HG02623 (cell line): ENCODE measurements at regions not wholly inside any gene's neighbourhood (a gene's known extent, or its start where the extent isn't known, plus 50 kb on each side); places are given as distances from the start of the nearest gene placed in this dataset.
"Not testable (repeated sequence)": the region's sequence is repeated elsewhere in the genome, so short reads cannot be mapped to it uniquely, and the experiment has no call there.

Source experiments
- ATAC-seq: cut with Tn5 transposase; IDR thresholded peaks from one replicate; pipeline ENCODE4 v1.9.1; 2021; ENCODE audit warnings: moderate library complexity; ENCODE audit not compliant: unreplicated experiment

DNA sequence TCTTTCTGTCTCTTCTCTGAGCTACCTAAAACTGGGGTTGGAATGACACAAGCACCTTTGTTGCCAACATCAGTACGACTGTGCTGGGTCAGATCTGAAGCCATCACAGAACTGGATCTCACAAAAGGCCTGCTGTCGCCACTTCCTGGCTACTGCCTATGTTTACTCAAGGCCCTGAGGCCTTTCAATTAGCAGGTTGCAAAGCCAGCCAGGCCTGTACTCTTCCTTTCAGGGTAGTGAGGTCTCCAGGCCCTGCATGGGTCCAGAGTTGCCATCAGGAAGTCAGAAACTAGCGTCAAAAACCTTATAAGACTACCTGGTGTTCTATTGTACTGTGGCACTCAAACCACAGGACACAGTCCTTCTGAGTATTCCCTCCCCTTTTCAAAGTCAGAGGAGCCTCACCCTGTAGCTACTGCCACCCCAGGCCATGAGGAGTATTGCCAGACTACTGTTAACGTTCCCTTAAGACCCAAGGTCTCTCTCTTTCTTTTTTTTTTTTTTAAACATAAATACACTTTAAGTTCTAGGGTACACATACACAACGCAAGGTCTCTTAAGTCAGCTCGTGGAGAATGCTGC, 937.4 kb upstream of the GJE1 start:
- ATAC-seq = no peak

DNA sequence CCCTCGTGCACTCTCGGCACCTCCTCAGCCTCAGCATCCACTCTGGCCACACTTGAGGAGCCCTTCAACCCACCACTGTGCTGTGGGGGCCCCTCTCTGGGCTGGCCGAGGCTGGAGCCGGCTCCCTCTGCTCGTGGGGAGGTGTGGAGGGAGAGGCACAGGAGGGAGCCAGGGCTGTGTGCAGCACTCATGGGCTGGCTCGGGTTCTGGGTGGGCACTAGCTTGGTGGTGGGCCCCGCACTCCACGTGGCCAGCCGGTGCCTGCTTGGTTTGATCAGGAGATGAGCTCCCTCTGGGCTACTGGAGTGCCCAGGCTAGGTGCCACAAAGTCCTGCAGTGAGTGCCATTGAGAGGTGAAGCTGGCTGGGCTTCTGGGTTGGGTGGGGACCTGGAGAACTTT, 949.4 kb upstream of the GJE1 start:
- no peak for ATAC-seq

DNA sequence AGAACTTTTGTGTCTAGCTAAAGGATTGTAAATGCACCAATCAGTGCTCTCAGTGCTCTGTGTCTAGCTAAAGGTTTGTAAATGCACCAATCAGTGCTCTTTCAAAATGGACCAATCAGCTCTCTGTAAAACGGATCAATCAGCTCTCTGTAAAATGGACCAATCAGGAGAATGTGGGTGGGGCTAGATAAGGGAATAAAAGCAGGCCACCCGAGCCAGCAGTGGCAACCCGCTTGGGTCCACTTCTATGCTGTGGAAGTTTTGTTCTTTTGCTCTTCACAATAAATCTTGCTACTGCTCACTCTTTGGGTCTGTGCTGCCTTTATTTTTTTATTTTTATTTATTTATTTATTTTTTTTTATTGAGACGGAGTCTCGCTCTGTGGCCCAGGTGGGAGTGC, 957.3 kb upstream of the GJE1 start:
- not testable (repeated sequence) for ATAC-seq

DNA sequence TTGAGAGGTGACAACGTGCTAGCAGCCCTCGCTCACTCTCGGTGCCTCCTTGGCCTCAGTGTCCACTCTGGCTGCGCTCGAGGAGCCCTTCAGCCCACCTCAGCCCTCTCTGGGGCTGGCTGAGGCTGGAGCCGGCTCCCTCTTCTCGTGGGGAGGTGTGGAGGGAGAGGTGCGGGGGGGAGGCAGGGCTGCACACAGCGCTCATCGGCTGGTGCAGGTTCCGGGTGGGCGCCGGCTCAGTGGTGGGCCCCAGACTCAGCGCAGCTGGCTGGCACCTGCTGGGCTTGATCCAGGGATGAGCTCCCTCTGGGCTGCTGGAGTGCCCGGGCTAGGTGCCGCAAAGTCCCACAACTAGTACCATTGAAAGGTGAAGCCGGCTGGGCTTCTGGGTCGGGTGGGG, 957.8 kb upstream of the GJE1 start:
- no peak for ATAC-seq

DNA sequence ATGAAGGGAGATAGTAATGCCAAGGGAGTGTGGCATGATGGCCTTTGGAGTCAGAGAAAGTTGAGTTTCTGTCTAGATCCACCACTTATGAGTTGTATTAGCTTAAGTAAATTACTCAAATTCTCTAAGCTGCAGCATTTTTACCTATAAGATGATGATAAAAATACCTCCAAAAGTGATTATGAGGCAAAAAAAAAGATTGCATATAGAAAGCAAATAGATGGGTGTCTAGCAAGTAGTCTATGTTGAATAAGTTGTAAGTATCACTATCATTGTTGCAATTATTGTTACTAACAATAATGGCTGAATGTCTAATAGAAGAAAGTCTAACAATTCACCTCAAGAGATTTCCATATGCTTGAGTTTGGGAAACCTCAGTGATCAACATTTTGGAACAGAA, 959.2 kb upstream of the GJE1 start:
- no peak for ATAC-seq

DNA sequence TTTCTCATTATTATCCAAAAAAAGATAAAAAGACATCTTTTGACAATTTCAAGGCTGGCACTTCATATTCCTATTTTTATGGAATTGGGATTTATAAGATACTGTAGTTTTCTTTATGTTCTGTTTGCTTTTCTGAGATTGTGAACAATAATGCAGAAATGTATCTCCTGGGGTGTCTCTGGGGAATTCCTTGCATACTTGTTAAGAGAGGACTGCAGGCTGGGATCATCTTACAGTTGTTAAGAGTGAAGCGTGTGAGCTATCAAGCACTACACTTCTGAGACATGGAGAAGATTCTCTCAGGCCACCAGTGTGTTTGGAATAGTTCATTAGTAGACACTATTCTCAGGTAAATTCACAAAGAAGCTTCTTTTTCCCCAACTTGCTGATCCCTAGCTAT, 963.3 kb upstream of the GJE1 start:
- ATAC-seq = no peak

DNA sequence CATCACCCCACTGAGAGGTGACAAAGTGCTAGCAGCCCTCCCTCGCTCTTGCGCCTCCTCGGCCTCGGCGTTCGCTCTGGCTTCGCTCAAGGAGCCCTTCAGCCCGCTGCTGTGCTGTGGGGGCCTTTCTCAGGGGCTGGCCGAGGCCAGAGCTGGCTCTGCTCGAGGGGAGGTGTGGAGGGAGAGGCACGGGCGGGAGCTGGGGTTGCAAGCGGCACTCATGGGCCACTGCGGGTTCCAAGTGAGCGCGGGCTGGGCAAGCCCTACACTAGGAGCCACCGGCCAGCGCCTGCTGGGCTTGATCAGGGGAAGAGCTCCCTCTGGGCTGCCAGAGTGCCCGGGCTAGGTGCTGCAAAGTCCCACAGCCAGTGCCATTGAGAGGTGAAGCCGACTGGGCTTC, 964.8 kb upstream of the GJE1 start:
- ATAC-seq = no peak

DNA sequence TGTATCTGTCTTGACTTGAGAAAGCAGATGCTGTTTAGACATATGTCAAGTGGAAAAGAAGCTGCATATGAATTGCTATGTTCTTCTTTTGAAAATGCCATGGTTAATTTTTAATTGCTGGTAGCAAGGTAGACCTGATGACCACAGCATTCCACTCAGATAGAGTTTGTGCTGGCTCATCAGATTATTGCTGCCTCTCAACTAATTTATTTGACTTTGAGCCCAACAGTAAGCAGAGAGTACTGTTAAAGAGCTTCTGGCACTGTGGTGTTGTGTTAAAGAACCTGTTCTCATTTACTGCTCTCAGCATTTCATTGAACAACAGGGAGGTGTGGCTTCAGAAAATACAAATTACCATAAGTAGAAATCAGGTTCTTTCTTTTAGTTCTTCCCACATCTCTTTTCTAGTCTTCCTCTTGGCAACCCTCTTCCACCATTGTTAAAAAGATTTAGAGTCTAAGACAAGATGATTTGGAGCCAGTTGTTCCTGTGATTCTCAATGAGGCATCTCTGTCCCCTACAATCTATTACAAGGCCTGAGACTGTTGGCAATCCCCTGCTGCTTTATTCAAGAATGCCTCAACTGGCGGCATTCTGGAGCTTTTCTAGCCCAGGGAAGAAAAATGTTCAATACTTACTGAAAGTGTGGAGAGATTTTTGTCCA, 967.6 kb upstream of the GJE1 start:
- ATAC-seq = no peak

DNA sequence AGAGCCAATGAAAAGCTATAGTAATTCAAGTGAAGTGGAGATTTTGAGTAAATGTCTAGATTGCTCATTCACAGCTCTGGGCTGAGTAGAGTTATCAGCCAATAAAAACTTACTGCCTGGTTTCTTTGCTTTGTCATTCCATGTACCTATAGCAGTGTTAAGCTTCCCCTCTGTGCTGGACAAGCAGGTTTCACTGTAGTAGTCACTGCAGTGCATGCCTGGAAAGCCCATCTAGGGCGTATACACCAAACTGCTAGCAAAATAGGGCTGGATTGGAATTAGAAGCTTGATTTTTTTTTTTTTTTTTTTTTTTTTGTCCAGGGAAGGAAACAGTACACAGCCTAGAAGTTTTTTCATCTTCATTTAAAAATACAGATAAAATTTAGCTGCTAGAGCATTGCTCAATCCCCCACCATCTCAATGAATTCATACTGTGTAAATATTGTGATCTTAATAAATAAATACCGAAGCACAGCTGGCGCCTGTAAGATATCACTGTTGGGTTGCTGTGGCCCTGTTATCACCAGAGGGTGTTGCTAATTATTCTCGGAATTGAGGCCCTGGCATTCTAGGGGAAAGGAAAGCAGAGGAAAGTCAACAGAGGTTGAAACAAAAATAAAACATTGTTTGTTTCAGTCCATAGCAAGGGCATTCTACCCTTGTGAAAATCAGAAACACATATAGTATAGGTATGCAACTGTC, 968.5 kb upstream of the GJE1 start:
- ATAC-seq = no peak

DNA sequence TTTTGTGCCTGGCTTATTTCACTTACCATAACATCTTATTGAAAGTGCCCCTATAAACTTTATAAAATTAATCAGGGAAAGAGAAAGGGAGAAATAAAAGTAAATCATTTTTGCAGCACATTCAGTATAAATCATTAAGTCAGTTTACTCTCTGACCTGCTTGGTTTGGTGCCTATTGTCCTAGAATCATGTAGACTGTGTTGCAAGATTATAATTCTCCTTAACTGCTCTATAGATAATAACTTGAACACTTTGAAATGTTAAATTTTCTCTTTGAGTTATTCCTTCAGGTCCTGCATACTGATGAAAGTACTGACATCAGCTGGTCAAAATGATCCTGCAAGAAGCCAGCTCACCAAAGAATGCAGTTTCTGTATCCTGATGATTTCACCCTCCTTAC, 969.6 kb upstream of the GJE1 start:
- ATAC-seq = no peak

DNA sequence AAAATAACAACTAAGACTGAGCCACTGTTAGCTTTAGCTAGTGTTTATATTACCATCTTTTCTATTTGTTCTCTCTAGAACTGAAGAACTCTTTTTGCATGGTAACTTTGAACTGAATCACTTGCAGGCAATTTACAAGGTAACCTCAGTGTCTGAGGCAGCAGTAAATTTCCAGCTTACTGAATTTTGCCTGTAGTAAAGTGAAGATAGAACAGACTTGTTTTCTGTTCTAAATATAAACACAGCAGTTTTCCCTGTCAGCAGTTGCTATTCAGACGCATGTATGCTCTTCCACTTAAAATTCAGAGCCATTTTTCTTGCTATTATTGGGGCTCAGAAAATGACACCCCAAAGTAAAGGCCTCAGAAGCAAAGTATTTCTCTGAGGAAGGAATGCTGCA, 974.0 kb upstream of the GJE1 start:
- ATAC-seq = no peak

DNA sequence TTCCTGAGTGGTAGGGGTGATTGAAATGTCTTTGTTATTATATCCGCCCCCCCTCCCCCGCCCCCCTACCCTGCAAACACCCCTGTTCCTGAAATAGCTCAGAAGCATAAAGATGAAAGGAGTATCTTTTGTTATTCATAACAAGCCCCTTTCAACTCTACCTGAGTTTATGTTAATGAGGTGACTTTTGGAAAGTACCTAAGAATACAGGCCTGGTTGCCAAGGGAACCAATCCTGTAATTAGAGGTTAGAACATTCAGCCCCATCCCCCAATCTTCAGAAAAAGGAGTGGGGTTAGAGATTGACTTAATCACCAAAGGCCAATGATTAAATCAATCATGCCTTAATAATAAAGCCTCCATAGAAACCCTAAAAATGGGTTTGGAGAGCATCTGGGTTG, 979.2 kb upstream of the GJE1 start:
- ATAC-seq = no peak

DNA sequence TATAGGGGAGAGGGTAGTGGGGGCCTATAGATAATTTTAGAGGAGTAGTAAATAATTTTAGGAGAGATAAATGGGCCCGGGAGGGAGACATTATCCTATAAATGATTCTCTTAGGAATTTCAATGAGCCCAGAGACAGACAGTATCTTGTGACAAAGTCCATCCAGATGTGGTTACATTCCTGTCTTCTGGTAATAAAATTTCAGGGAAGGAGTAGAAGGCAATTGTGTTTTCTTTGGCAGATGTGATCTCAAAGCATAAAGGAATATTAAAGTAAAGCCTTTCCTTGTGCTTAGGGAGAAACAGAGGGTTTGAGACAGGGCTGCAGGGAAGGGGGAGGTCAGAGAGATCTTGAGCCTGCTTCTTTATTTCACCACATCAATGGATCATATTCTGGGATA, 979.8 kb upstream of the GJE1 start:
- no peak for ATAC-seq

DNA sequence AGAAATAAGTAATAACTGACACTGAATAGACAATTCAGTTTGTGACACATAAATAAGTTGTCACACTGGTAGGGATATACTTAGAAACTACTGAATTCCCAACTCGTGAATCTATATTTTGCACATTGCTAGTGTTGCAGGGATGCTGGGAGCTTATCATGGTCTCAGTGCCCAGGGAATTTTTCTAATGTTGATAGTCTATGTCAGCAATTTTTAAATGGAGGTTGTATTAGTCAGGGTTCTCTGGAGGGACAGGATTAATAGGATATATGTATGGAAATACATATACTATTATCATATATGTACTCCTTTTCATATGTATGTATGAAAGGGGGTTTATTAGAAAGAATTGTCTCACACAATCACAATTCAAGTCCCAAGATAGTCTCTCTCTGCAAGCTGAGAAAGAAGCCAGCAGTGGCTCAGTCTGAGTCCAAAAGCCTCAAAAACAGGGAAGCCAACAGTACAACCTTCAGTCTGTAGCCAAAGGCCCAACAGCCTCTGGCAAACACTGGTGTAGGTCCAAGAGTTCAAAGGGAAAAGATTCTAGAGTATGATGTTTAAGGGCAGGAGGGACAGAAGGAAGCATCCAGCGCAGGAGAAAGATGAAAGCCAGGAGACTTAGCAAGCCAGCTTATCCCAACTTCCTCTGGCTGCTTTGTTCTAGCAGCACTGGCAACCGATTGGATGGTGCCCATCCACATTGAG, 980.9 kb upstream of the GJE1 start:
- no peak for ATAC-seq

DNA sequence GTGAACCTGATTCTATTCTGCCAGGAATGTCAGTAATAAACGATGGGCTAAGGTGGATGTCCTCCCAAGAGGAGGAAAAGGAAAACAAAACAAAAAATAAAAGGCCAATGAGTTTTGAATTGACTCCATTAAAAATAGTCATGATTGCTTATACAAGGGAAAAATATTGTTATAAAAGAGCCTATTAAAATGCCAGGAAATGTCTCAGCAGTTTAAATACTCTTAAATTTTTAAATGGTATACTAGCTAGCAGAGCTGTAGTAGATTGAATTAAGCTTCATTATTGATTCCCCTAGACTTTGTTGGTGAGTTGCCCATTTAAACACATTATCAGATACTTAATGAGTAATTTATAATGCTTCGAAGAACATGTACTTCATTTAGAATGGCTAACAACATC, 990.9 kb upstream of the GJE1 start:
- no peak for ATAC-seq

DNA sequence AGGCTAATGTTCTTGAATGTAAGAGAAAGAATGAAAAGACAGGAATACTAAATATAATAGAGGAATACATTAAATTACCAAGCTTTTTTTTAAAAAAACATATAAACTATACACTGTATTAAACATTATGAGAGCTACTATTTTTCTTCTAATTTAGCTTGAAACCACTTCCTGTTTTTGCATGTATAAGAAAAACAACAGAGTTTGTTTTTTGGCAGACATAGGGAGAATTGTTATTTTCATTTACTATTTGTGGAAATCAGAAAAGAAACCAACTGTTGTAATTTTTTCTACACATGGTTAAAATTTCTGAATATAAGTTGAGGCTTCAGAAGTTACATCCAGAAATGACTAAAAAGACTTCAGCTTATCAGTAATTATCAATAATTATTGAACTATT, 991.8 kb upstream of the GJE1 start:
- ATAC-seq = peak; percentile 49

DNA sequence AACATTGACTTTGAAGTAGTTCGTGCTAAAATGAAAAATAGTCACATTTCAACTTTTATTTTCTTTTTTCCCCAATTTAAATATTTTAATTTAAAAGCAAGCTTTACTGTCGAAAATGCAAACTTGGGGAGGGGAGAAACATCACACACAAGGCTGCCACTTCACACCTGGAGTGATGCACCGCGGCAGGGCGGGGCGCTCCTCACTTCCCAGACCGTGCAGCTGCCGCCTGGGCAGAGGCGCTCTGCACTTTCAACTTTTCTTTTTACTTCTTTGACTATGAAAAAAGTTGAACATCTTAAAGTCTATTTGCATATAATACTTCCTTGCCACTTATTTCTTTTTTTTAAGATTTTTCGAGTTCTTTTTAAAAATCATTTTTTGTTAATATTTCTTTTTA, 993.3 kb upstream of the GJE1 start:
- ATAC-seq = no peak

DNA sequence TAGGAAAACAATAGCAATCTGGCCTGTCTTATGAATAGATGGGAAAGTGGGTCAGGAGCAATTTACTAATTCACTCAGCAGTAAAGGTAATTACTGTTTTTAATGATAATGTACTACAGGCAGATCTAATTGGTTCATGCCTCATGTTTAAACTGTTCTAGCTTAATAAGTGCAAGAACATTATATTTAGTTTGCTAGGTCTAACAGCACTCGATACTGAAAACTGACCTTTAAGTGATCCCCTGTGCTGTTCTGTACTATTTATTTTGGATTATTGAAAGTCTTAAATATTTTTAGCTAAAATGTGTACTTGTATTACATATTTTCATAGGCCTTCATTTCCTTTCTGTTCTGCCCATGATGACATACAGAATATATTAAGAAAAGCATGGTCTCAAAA, 998.0 kb upstream of the GJE1 start:
- no peak for ATAC-seq

DNA sequence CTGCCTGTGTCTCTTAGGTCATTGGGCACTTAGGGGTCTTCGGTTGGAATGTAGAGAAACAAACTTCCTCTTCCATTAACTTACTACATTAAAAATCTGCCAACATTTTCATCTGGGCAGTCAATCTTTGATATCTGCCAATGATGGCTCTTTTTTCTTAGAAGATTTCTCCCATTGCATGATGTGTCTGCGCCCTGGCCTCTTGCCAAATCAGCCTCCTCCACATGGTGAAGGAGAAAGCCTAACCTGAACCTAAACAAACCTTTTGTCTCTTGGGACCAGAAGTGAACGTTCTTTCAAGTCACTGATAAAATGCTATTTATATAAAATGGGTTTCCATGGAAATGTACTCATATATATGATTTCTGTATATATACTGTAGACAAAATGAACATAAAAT, 998.9 kb upstream of the GJE1 start:
- no peak for ATAC-seq

DNA sequence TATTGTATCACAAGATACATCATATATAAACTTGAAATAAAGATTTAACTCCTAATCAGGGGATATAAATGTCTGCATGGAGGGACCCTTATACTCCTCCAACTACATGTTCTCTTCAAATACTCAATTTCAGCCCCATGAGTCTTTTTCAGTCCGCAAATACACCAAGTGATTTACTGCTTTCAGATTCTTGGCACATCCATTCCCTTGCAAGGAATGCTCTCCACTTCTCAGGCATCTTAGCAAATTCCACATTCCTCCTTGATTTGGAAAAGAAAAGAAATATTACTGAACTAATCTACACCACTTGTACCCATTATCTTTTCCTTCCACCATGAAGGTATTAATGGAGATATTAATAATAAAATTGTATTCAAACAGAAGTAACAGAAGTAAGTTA, 999.4 kb upstream of the GJE1 start:
- no peak for ATAC-seq

DNA sequence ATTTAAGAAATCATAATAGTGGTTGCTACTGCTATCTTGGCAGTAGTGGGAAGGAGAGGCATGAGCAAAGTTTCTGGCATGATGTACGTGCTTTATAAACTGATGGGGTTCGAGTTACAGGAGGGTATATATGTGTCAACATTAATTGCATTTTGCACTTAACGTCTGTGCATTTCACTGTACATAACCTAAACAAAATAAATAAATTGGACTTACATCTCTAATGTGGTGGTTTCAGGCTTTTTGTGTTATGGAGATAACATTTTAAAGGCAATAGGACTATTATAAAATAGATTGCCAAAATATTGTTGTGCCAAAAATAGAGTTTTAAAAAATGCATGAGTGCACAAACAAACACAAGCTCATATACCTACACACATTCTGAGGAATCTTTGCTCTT, 1001.1 kb upstream of the GJE1 start:
- ATAC-seq = no peak

DNA sequence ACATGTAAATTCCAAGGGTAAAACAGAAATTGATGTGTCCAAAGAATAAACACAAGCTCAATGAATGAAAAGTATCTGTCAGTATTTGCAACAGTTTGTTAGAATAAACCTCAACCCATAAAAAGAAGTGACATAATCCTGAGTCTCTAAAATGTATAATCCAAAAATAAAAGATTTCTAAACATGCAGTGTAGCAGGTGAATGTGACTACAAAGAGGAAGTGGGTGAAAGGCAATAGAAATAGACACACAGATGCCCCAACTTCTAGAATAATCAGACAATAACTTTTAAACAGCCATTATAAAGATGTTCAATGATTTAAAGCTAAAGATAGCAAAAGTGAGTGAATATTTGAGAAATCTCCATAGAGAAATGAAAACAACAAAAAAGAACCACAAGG, 1009.2 kb upstream of the GJE1 start:
- no peak for ATAC-seq
